Mesodermal cell (in vitro differentiated cells): ENCODE measurements at regions not wholly inside any gene's neighbourhood (a gene's known extent, or its start where the extent isn't known, plus 50 kb on each side); places are given as distances from the start of the nearest gene placed in this dataset.
"Not testable (repeated sequence)": the region's sequence is repeated elsewhere in the genome, so short reads cannot be mapped to it uniquely, and the experiment has no call there.

Experiments used
- H3K27ac ChIP-seq: 2 replicates; pipeline ENCODE4 v1.7.0; 2013; ENCODE audit warnings: mild to moderate bottlenecking, low read depth, low read length, moderate library complexity; ENCODE audit not compliant: severe bottlenecking
- H3K36me3 ChIP-seq: 2 replicates; pipeline ENCODE4 v1.7.1; 2013; ENCODE audit warnings: mild to moderate bottlenecking, low read length, moderate library complexity; ENCODE audit not compliant: control insufficient read depth, insufficient read depth
- H3K4me1 ChIP-seq: one replicate; pipeline ENCODE4 v1.7.1; 2013; ENCODE audit warnings: mild to moderate bottlenecking, low read length; ENCODE audit not compliant: insufficient read depth, control insufficient read depth, poor library complexity, severe bottlenecking
- H3K4me3 ChIP-seq: 2 replicates; pipeline ENCODE4 v1.7.0; 2013; ENCODE audit warnings: low read length, control low read depth, mild to moderate bottlenecking; ENCODE audit not compliant: insufficient read depth, poor library complexity, severe bottlenecking; ENCODE audit errors: extremely low read depth
- H3K9me3 ChIP-seq: 2 replicates; pipeline ENCODE4 v1.7.1; 2013; ENCODE audit warnings: mild to moderate bottlenecking, low read length, moderate library complexity; ENCODE audit not compliant: control insufficient read depth
- WGBS, 2 experiments: methylation state at CpG; one replicate each; pipeline ENCODE4 v1.1.5; 2013; ENCODE audit warnings: missing lambda C conversion rate in 2 of 2; ENCODE audit not compliant: insufficient coverage in 2 of 2; 5-methylcytosine and 5-hydroxymethylcytosine counted together

DNA sequence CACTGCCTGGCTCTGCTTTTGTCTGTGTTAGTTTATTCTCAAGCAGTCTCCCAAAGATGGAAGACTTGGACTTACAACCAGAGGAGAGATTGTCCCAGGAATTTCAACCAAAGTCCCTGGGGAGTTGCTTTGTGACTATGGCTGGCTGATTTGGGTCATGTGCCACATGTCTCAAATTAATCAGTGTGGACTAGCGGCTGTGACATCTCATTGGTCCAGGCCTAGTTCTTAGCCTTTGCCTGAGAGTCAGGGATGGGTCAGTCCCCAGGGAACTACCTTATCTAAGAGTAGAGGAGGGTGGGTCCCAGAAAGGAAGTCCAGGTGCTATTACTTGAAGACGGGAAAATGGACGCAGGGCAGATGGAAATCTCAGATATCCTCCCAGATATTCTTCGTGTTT is 217.1 kb downstream of the ACKR3 start:
- WGBS, 2 experiments = 84 to 89% methylated on average over 4 of the region's 4 CpGs
- no peak overlapping the region for H3K27ac ChIP-seq
- peaks cover 3% of the 10 kb centered on the region for H3K9me3 ChIP-seq

DNA sequence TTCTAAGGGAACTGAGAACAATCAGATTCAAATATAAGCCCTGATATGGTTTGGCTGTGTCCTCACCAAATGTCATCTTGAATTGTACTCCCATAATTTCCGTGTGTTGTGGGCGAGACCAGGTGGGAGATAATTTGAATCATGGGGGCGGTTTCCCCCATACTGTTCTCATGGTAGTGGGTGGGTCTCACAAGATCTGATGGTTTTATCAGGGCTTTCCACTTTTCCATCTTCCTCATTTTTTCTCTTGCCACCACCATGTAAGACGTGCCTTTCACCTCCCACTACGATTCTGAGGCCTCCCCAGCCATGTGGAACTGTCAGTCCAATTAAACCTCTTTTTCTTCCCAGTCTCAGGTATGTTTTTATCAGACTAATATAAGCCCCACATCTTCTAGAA is 217.8 kb downstream of the ACKR3 start:
- H3K4me1 ChIP-seq, H3K27ac ChIP-seq, H3K36me3 ChIP-seq, H3K4me3 ChIP-seq, H3K9me3 ChIP-seq: not testable (repeated sequence)
- WGBS, 2 experiments = 88 to 90% methylated on average over 2 to 3 of the region's 5 CpGs

More for the DNA sequence above, 217.1 kb downstream of the ACKR3 start:
- Histone ChIP-seq H3K36me3 (no peaks in the 10 kb centered on the region), H3K4me1 (no peaks in the 10 kb centered on the region), H3K4me3 (no peak overlapping the region)

DNA sequence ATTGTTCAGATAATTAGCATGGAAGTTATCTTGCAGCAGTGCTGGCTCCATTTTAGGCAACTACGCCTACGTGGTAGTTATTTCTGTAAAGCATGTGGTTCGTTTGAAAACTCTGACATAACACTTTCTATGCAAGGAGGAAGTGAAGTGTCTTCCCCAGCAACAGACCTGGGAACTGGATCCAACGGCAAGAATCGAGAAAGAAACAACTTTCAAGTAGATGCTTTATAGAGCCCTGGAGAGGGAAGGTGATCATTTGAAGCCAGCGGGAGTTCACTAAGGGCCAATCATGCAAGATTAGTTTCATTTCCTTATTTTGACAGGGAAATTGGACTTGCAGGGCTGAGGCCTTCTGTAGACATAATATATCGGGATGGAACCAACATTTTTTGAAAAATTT is 218.3 kb downstream of the ACKR3 start:
- Histone ChIP-seq H3K4me3 (no peak overlapping the region), H3K36me3 (no peaks in the 10 kb centered on the region), H3K4me1 (no peaks in the 10 kb centered on the region), H3K27ac (no peak overlapping the region), H3K9me3 (peaks cover 3% of the 10 kb centered on the region)
- WGBS, 2 experiments = 92 to 97% methylated on average over 6 to 7 of the region's 7 CpGs

DNA sequence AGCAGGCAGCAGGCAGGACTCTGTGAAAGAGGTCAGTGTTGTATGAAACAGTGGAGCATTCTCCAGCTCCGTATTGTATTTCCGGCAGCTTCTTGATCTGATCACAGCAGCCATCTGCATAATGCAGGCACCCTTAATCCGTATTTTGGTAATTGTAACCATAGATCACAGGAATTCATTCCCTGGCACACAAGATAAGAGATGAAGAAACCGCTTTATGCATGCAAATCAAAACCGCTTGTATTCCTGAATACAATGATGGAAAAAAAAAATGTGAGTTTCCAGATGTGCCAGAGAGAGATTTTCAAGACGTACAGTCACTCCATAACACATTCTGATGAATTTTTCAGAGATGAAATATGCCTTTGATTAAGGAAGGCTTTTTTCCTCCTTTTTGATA is 221.3 kb downstream of the ACKR3 start:
- H3K27ac ChIP-seq = no peak overlapping the region
- H3K4me3 ChIP-seq = no peak overlapping the region
- H3K4me1 ChIP-seq = peaks cover 5% of the 10 kb centered on the region
- H3K9me3 ChIP-seq = no peaks in the 10 kb centered on the region
- 88 to 96% methylated on average over 3 of the region's 6 CpGs for WGBS, 2 experiments
- no peaks in the 10 kb centered on the region for H3K36me3 ChIP-seq

DNA sequence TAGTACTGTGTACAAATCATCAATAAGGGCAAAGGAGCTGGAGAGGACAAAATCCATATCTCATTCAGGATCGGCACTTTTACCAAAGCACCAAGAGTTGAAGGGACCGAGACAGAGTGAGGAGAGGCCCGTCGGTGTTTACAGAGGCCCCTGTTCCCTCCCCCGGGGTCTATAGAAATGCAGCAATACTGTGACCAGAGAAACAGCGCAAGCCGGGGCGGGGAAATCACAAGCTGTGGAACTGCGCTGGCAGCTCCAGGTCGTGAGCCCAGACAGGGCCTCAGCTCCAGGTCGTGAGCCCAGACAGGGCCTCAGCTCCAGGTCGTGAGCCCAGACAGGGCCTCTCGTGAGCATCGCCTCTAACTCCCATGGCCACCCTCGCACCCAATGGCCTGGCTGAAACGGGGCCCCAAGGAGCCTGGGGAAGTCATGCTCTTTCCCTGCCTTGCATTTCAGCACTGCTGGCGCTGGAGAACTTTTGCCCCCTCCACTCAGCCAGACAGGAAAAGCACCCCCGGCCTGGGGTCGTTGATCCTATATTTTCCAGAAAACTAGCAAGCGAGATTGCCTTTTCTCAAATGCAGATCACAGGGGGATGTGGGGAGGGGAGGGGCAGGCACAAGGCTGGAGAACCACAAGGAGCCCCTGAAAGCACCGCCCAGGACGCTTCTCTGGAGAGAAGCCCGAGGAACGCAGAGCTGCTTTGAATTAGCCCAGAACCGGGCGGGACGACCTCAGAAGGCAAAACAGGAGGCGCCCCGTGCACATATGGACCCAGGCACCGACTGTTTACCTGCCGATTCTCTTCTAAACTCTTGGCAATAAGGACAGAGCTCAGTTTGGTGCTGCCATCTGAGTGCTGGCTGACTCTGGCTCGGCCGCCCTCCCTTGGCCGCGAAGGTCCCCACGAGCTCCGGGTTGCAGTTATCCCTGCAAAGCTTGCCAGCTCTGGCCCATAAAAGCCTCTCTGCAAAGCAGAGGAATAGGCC is 223.7 kb downstream of the ACKR3 start:
- Histone ChIP-seq H3K27ac (no peak overlapping the region), H3K36me3 (no peaks in the 10 kb centered on the region), H3K4me1 (peaks cover 5% of the 10 kb centered on the region), H3K4me3 (no peak overlapping the region), H3K9me3 (no peaks in the 10 kb centered on the region)
- 54 to 57% methylated on average over 27 of the region's 37 CpGs for WGBS, 2 experiments

DNA sequence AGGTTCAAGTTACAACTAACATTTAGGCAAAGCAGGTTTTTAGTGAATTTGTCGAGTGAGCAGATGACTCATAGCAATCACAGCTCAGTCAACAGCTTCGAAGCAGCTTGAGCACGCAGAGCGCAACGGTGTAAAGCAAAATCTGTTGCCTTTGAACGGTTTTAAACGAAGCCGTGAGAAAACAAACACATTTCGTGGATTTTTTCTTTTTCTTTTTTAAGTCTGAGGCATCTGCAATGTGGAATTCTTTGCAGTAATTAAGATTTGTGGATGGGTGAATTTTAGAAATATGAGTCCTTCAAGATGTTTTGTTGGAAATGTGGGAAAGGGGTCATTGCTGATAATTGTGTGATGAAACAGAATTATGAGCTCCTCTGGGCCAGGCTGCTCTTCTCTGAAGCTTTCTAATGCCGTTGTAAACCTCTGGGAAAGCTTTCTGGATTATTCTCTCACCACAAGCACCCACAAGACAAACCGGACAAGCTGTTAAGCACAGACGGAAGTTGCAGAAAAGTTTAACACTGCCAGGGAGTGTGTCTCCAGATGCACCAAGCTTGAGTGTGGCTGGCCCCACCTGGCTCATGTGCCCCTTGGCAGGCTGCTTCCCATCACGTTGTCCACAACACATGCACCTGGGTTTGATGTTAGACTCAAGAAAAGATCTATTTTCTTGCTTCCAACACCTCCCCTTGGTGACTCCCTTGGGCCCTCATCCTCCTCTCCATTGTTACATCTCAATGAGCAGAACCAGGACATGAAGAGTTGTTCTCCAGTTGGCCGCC is 224.7 kb downstream of the ACKR3 start:
- no peak overlapping the region for H3K4me3 ChIP-seq
- 76 to 80% methylated on average over 13 to 14 of the region's 14 CpGs for WGBS, 2 experiments
- H3K9me3 ChIP-seq = no peaks in the 10 kb centered on the region
- no peak overlapping the region for H3K27ac ChIP-seq
- no peaks in the 10 kb centered on the region for H3K36me3 ChIP-seq
- H3K4me1 ChIP-seq = peaks cover 5% of the 10 kb centered on the region

DNA sequence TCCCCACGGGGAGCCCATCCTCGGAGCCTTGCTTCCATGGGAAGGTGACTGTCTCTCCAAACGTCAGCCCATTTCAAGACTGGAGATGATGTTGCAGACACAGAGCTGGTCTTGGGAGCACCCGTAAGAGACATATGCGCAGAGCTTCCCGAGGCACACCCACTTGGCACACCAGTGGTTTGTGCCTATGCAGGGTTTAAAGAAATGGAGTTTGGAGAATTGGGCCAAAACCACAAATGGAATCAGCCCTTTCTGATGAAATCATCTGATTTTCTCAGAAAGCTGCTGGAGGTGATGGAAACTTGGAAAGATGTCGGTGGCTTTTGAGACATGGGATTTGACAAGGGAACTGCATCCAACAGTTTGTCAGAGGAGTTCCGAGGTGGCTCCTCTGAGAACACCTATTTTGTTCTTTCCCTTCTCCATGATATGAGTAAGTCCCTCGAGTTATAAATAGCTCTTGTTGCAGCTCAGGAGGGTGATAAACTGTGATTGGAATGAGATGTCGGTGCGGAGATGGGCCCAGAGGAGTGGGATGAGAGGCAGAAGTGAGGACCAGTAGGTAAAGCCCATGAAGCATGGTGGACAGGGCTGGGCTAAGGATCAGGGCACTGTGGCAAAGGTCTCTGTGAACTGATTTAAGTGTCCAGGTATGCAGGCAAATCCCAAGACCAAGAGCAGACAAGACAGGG is 225.7 kb downstream of the ACKR3 start:
- H3K4me1 ChIP-seq = peaks cover 5% of the 10 kb centered on the region
- WGBS, 2 experiments = 98% methylated on average over 5 to 10 of the region's 11 CpGs
- H3K4me3 ChIP-seq = no peak overlapping the region
- no peaks in the 10 kb centered on the region for H3K9me3 ChIP-seq
- H3K36me3 ChIP-seq = no peaks in the 10 kb centered on the region
- H3K27ac ChIP-seq = no peak overlapping the region

DNA sequence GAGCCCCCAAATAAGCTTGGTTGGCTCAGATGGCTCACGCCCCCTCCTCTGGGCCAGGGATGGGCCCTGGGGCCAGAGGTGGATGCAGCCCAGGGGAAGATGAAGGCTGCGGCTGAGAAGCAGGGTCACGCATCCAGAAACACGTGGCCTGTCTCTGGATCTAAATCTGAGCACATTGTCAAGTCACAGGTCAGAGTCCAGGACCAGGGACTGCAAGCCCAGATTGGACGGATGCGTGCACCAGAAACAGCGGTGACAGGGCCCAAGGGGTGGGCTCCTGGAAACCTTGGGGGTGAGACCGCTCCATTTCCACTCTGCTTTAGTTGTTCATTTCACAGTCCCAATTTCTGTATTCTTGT is 226.2 kb downstream of the ACKR3 start:
- no peaks in the 10 kb centered on the region for H3K36me3 ChIP-seq
- peaks cover 5% of the 10 kb centered on the region for H3K4me1 ChIP-seq
- H3K4me3 ChIP-seq = no peak overlapping the region
- no peak overlapping the region for H3K27ac ChIP-seq
- WGBS, 2 experiments = 93 to 96% methylated on average over 6 to 7 of the region's 8 CpGs
- no peaks in the 10 kb centered on the region for H3K9me3 ChIP-seq

DNA sequence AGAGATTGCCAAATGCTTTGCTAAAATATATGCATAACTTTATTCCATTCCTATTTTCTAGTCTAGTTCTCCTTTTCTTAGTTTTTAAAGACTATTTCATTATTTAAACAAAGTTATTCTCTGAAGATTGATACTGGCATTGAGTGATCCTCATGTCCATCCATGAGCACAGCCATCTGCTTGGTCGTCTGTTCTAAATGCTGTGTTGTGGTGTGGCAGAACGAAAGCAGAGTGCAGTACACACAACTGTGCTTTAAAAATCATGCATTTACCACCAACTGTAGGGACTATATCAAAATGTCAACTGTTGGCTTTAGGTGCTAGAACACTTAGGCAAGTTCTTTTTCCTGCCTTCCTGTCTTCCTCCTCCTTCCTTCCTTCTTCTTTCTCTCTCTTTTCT is 226.6 kb downstream of the ACKR3 start:
- WGBS, 2 experiments = no CpG with 5 or more reads among the region's 2 CpGs
- no peak overlapping the region for H3K4me3 ChIP-seq
- H3K9me3 ChIP-seq = no peaks in the 10 kb centered on the region
- peaks cover 5% of the 10 kb centered on the region for H3K4me1 ChIP-seq
- no peak overlapping the region for H3K27ac ChIP-seq
- no peaks in the 10 kb centered on the region for H3K36me3 ChIP-seq

DNA sequence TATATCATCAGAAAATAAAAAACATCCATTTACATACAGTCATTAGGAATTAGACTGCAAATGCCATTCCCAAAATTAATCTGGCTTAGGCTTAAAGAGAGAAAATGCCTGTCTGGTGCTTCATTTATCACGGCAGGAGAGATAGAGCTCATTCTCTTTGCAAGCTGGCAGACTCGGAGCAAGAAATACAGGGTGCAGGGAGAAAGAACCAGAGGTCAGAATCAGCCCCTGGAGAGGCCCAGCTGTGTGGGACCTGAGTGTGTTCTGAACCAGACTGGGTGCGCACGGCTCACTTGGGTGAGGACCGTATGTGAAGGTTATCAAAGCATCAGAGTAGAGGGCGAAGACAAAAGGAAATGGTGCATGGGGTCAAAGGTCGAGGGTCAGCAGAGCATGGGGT is 227.8 kb downstream of the ACKR3 start:
- H3K36me3 ChIP-seq = no peaks in the 10 kb centered on the region
- H3K27ac ChIP-seq = no peak overlapping the region
- H3K9me3 ChIP-seq = no peaks in the 10 kb centered on the region
- no peak overlapping the region for H3K4me3 ChIP-seq
- peaks cover 5% of the 10 kb centered on the region for H3K4me1 ChIP-seq
- WGBS, 2 experiments = 77 to 83% methylated on average over 6 to 7 of the region's 7 CpGs
